T-helper 1 cell (primary cell): ENCODE measurements at regions not wholly inside any gene's neighbourhood (a gene's known extent, or its start where the extent isn't known, plus 50 kb on each side); places are given as distances from the start of the nearest gene placed in this dataset.
"Not testable (repeated sequence)": the region's sequence is repeated elsewhere in the genome, so short reads cannot be mapped to it uniquely, and the experiment has no call there.

Experiments
- DNase-seq, 5 donors: peaks; one replicate each; pipeline ENCODE4 v3.0.0-alpha.2; 2012 to 2020

DNA sequence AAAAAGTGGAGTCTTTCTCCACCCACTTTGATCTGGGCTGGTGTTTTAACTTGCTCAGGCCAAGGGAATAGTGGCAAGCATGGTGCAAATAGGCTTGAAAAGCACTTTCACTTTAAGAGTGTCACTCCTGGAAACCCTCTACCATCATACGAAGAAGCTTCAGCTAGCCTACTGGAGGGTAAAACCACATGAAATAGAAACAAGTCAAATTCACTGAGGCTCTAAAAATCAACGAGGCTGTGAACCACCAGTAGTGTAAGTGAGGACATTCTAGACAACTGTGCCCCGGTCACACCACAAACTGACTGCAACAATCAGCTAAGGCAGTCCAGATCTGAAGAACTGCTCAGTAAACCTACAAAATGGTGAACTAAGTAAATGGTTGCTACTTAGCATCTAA, 2366.3 kb upstream of the C9orf72 start:
- no peak for DNase-seq

DNA sequence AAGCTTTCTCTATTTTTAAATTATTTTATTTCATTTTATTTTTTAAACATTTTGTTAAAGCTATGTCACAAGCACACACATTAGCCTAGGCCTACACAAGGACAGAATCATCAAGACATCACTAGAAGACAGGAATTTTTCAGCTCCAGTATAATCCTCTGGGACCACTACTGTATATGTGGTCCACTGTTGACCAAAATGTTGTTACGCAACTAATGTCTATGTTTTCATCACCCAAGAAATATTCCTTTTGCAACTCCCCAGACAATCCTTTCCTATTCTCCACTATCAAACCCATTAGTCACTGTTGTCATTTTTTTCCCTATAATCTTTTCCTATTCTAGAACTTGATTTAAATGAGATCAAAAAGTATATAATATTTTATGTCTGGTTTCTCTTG, 2371.7 kb upstream of the C9orf72 start:
- no peak for DNase-seq

DNA sequence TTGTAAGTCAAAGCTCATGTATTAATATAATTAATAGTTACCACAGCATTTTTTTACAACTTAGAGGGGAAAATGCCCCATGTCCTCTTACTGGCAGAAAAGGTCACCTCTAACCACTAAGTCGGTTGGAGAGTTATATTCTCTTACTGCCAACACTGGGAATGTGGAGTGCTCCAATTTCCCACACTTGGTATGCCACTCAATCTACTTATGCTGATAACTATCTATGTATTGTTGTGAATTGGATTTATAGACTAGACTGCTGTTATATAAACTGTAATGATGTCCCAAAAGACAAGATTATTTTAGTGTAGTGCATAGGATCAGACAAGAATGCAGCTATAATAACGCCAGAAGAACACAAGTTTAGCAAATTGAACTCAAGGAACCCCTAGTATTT, 2385.2 kb upstream of the C9orf72 start:
- no peak for DNase-seq

DNA sequence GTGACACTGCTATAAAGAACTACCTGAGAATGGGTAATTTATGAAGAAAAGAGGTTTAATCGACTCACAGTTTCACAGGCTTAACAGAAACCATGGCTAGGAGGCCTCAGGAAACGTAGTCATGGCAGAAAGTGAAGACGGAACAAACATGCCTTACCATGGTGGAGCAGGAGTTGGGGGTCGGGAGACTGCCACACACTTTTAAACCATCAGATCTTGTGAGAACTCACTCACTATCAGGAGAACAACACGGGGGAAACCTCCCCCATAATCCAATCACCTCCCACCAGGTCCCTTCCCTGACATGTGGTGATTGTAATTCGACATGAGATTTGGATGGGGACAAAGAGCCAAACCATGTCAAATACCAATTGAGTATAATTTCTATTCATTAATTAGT, 2392.6 kb upstream of the C9orf72 start:
- DNase-seq = no peak

DNA sequence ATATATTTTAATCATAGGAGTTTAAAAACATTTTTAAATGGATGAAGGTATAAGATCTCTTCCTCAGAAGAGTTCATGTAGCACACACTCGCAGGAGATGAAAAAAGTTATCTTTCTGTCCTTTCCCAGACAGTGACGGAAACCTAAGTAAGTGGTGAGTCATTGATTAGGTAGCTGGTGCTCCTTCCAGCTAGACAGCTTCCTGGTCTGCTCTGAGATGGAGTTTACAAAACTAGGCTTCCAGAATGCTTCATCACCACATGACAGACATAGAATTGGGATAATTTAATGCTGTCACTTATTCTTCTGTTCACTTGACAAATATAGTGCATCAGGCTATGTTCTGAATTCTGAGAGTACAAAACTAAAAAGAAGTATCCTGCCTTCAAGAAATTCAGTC, 2393.0 kb upstream of the C9orf72 start:
- no peak for DNase-seq

DNA sequence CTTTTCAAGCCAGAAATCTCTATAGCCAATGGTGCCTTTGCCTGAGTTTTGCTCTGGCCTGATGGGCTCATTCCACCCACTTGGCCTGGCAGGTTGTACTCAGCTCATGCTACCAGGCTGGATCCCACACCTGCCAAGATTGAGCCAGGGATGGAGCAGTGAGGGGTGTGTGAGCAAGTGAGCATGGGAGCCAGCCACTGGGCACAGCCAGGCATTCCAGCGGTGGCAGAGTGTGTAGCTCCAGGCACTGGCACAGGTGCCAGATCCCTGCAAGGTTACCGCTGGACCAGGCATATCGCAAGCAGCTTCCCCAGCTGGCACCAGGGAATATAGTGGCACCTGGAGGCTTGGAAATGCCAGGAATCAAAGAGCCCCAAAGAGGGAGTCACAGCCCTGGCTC, 2395.6 kb upstream of the C9orf72 start:
- no peak for DNase-seq

DNA sequence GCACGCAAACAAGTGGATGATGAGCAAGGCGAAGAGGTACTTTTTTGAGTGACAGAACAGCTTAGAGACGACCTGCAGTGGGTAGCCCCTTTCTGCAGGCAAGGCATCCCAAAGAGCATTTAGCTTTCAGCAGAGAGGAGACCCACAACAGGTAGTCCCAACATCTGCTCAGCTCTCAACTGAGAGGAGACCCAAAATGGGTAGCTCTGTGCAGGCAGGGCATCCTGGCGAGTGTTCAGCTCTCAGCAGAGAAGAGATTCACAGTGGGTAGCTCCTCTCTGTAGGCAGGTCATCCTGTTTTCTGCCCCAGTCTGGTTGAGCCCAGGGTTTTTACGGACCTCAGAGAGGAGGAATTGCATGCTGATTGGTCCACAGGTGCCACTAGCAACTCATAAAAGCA, 2396.1 kb upstream of the C9orf72 start:
- DNase-seq = no peak

DNA sequence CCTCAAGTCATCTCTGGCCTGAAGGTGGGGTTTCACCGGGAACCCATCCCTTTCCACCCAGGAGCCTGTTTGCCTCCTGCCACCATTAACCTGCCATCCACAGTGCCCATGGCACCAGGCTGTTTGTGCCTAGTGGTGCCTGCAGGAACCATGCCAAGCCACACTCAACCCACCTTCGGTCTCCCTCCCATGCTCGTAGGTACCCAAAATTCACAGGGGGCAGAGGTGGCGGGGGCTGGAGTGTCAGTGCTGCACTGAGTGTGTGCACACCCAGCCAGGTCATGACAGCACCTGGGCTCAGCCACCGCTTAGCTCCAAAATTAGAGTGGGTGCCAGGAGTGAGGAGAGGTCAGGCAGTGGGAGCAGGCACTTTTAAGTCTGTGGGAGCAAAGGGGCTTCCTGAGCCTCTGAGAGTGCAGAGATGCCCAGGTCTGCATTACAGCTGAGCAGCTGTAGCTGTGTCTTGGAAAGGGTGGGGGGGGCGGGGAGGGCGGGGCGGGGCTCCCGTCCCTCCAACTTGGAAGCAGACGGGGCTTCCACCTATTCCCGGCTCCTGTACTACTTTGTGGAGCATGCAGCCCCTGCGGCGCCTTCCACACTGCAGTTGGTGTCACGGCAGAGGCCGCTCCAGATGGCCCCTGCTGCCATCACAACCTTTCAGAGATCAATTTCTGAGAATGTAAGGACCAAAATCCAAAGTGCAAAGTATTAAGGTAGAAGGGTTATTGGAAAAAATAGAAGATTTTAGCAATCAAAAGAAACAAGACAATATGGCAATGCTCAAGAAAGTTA, 2396.8 kb upstream of the C9orf72 start:
- DNase-seq = no peak

DNA sequence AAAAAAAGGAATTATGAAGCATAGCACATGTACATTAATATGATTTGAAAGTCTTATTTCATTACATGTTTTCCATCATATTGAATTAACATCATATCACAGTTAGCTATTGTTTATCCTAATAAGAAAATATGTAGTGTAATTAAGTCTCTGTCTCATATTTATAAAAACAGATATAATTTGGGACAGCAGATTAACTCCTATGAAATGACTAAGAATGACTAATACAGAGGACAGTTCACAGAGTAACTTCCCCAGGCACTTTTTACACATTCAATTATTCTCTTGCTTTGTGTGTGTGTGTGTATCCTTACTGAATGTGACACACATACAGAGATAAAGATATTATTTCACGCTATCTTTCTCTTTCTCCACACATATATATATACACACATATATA, 2400.9 kb upstream of the C9orf72 start:
- DNase-seq = no peak

DNA sequence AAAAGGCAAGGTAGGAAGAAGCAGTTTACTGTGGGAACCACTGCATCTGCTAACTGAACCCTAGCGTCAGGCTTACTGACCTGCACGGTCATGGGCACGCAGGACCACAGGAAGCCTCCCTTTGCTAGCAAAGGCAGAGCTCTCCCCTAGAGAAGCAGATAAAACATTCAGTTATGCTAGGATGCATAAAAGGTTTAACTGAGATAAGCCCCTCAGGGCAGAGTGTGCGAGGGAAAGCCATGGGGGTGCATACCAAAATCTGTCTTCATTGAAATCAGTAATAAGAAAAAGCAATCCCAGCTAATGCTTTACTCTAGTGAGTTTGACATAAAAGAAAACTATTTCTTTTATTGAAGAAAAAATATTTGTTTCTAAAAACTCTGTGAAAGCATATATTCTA, 2403.7 kb upstream of the C9orf72 start:
- DNase-seq = no peak

DNA sequence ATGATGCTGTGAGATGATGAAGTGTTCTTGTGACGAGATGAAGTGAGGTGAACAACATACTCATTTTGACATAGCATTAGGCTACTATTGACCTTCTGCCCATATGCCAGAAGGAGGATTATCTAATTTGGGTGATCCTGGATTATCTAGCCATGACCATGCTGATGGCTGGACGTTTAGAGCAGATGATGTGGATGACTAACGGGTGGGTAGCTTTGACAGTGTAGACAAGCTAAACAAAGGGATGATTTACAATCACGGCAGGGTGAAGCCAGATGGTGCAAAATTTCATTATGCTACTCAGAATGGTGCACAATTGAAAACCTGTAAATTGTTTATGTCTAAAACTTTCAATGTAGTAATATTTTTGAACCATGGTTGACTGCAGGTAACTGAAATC, 2403.4 kb upstream of the ACO1 start:
- no peak for DNase-seq

DNA sequence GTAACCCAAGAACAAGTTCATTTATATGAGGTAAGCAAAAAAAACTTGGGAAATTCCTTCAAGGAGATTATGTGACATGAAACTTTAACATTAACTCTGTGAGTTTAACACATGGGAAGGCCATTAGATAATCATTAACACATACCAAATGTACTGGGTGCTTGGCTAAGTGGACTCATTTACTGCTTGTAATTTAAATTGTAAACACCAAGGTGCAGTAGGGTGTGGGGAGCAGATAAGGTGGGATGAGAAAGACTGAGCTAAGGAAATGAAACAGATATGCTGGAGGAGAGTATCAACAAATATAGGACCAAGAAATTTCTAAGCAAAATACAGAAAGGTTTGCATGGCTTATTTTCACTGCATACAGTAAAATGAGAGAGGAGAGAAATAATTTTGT, 2384.8 kb upstream of the ACO1 start:
- DNase-seq = no peak

DNA sequence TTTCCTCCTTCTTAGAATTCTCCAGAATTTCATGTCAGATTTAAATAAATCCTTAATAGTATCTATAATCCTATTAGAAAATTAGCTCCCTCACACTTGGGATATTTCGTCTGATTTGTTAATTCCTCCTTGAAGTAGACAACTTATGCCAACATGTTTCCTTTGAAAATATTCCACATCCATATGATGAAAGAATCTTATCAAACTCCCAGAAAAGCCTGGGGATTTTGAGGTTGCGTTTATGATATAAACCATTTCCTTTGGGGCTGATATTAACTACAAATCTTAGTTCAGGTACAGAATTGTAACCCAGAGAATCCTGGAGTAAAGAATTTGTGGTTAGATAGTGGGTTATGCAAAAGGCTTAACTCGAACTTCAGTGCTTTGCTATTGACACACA, 2373.8 kb upstream of the ACO1 start:
- no peak for DNase-seq

DNA sequence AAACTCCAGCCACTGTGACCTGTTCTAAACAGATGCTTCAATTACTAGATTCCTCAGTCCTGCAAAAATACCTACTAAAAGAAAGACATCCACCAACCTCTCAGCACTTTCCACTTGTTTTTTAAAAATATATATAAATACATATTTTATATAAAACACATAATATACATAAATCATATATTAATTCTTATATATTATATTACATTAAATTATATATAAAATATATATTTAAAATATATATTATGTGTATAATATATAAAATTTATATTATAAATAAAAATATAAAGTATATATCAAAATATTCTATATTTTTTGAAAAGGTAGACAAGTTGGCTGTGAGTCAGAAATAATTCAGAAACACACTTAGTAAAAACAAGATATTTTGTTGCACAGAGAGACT, 2371.8 kb upstream of the ACO1 start:
- DNase-seq = no peak

DNA sequence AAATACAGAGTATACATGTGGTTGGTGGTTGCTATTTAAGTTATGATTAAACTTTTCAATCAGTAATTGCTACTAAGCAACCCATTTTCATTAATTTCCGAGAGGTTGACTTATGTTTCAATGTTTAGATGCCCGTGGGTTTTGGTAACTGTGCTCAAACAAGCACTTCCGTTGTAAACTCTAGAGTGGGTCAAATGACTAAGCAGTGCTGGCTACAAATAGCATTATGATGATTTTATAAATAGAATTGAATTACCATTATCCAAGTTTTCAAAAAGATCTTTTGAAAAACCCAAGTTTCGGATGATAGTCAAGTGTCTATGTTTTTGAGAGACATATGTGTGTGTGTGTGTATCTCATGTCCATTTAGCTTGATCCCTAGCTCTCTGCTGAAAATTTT, 2369.4 kb upstream of the ACO1 start:
- no peak for DNase-seq

DNA sequence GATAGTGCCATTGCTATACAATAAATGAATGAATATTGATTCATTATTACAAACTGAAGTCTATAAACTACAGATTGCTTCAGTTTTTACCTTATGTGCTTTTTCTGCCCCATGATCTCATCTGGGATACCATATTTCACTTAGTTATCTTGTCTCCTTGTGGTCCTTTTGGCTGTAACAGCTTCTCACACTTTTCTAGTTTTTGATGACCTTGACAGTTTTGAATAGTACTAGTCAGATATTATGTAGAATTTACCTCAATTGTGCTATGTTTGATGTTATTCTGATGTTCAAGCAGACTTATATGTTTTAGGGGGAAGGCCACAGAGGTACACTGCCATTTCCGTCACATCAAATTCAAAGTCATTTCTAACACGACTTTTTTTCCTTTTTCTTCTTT, 2364.3 kb upstream of the ACO1 start:
- DNase-seq = no peak

DNA sequence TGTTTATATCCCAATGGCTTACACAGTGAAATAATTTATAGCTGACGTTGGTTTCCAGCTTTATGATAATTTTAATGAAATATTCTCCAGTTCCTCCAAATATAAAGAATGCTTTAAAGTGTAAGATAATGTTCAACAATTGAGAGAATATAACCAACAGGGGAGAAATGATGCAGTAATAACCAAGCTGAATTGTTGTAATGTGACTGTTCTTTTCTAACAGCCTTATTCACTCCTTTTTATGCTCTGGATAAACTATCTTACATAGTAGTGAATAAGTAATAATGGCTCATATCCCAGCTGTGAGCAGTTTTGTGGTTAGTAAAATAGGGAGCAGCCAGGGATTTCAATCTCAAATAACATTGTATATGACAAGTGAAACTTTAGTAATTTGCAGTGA, 2348.7 kb upstream of the ACO1 start:
- DNase-seq = no peak

DNA sequence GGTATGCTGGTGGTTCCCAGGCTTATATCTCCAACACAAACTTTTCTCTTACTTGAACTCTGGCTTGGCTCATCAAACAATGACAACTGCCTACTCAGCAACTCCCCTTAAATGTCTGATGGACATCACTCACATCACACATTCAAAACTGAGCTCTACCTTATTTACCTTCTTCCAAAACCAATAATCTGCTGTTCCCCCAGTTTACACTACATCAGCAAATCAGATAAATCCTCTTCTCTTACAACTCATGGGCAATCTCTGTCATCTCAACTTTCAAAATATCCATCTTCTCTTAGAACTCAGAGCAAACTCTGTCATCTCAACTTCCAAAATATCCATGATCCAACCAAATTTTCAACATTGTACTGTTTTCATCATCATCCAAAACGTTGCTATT, 2347.9 kb upstream of the ACO1 start:
- DNase-seq = no peak

DNA sequence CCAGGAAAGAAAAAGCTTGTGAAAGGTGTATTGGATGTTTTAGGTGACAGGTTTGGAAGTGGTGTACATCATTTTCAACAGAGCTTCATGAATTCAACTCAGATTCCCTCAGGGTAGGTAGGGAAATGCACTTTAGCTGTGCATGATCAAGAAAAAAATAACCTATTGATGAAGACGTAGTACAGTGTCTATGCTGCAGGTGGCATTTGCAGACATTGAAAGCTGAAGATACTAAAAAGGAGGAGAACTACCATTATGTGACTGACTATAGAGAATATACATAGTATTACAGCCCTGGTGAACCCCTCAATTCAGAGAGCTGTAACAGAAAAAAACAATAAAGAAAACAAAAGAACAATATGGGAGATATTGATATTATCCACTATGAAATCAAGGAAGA, 2344.7 kb upstream of the ACO1 start:
- DNase-seq = no peak

DNA sequence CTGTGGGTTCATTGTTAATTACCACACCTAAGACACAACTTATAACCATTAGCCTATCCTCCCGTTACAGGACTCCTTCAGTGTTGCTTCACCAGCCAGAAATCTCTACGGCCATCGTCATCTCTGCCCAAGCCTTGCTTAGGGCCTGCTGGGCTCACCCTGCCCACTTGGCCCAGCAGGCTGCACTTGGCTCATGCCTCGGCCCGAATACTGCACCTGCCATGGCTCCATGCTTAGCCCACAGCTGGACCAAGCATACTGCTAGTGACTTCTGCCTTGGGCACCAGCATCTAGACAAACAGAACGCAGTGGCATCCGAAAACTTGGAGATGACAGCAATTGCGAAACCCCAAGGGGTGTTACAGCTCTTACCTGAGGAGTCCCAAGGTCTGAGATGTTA, 2336.0 kb upstream of the ACO1 start:
- DNase-seq = no peak

DNA sequence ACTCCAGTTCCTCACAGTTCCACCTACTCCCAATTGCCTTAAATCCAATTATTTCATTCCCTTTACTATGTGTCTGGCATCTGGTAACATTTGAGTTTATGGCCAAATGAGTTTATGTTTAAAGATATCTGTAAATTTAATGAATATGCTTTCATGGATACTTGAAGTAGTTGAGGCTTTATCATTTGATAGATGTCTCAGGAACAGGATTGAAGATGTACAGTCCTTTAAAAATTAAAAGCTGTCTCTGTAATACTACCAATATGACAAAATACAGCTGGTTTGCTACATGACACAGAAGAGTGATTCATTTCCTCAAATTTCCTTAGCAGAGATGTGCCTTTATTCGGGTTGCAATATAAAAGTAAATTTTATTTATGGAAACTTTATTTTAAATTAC, 2326.0 kb upstream of the ACO1 start:
- no peak for DNase-seq

DNA sequence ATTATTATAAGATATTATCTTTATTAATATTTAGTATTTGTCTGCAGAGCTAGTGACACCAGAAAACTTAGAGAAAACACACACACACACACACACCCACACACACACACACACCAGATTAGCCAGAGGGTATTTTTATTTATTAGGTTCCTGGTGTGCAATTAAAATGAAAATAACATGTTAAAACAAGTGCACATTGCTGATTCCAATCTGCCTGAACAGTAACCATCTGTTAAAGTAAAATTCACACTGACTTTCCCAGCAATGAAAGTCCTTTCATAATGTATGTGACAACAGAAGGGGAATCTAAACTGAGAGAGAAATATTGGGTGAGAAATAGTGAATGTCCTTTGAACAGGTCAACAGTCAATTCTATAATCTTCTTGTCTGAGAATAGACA, 2323.5 kb upstream of the ACO1 start:
- DNase-seq = no peak

DNA sequence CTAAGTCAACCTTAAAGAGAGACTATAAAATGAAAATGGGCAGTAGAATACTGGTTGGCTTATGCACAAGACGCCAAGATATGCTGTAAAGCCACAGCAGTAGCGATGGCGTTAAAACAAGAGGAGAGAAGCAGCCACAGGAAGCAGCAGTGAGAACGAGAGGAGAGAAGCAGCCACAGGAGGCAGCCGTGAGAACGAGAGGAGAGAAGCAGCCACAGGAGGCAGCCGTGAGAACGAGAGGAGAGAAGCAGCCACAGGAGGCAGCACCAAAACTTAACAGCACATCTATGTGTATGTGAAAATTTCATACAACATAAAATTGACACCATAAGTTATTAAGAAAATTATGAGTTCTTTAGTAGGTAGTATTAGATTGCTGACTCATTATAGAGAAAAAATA, 2318.6 kb upstream of the ACO1 start:
- DNase-seq = no peak

DNA sequence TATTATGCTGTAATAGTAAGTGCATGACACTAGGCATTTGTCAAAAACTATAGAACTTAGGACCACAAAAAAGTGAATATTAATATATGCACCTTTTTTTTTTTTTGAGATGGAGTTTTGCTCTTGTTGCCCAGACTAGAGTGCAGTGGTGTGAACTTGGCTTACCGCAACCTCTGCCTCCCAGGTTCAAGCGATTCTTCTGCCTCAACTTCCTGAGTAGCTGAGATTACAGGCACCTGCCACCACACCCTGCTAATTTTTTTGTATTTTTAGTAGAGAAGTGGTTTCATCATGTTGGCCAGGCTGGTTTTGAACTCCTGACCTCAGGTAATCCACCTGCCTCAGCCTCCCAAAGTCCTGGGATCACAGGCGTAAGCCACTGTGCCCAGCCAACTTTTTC, 2315.2 kb upstream of the ACO1 start:
- not testable (repeated sequence) for DNase-seq

DNA sequence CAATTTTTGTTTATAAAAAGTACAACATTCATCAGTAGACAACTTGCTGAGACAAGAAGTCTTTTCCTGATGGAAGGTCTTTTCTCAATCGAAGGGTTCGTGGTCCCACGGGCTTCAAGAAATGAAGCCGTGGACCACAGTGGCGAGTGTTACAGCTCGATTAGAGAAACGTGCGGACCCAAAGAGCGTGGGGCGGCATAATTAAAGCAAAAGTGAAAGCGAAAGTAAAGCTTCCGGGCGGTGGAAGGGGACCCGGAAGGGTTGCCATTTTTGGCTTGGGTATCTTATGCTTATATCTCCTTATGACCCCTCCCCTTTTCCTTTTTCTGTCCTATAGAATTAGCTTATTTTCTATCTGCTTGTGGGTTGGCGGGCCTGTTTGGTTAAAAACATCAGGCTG, 2309.4 kb upstream of the ACO1 start:
- DNase-seq = no peak
